ENCODE measurements at regions not wholly inside any gene's neighbourhood (a gene's known extent, or its start where the extent isn't known, plus 50 kb on each side); places are given as distances from the start of the nearest gene placed in this dataset.

- DNase-seq = no peak
These were observed 306.2 kb downstream of the MATN1 start for GRCh38 chr1:30417001-30417700.

GRCh38 chr1:30416221-30416820, 307.1 kb downstream of the MATN1 start:
- DNase-seq = no peak

- DNase-seq = no peak
These were observed 308.0 kb downstream of the MATN1 start for GRCh38 chr1:30415171-30415940.

DNA sequence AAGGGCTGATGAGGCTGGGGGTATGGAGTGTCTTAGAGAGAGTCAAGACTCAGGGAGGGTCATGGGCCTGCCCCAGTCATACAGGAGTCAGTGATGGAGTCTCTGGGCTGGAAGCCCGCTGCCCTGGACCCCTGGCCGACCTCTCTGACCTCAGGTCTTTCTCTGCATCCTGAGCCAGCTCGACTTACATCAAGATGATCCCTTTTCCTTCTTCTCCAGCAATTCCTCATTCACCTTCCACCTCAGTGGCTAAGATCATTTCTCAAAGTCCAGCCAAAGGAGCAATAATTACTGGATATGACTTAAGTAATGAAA, 308.6 kb downstream of the MATN1 start:
- DNase-seq = no peak

DNA sequence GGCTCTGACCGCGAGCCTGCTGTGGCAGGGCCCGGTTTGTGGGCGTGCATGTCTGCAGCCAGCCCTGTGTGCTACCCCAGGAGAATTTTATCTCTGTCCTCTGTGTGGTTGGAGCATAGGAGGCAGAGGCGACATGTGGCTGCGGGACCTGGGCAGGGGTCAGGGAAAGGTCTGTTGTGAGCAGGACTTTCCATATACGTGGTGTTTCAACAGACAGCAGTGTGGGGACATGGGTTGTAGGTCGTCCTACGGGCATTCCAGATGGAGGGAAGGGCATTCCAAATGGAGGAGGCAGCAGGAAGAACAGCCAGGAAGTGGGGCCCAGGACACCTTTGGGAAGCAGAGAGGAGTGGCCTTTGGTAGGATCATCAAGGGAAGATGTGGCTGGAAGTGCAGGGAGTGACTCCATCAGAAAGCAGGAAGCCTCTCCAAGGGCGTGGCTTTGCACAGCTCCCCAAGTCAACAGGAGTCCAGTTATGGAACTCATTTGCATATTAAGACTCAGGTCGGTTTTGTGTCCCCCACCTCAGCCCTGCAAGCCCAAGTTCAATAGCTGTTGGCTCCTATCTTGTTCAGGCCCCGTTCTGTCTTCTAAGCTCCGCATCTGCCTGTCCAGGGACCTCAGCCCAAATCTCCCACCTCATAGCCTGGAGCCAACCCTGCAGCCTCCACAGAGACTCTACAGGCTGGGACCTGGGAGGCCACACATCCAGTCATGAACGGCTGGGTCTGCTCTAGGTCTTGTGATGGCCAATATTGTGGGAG, 309.1 kb downstream of the MATN1 start:
- no peak for DNase-seq

GRCh38 chr1:30413606-30414005, 309.8 kb downstream of the MATN1 start:
- no peak for DNase-seq

- no peak for DNase-seq
These were observed 310.3 kb downstream of the MATN1 start for GRCh38 chr1:30413111-30413440.

GRCh38 chr1:30412241-30413110, 310.9 kb downstream of the MATN1 start:
- no peak for DNase-seq

DNA sequence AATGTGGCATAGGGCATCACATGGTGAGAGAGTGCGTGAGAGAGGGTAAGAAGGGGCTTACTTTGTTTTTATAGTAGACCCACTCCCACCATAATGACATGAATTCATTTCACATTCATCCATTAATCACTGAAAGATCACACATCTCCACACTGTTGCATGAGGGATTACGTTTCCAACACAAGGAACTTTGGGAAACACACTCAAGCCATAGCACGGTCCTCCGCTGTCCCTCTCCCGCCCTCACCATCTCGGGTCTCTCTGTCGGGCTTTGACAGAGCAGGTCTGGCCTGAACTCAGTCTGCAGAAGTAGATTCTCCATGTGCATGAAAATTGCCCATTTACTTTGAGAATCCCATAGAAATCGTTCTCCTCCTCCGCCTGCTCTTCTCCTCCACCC, 312.2 kb downstream of the MATN1 start:
- no peak for DNase-seq

GRCh38 chr1:30410153-30410851, 313.1 kb downstream of the MATN1 start:
- DNase-seq = no peak

- no peak for DNase-seq
These were observed 313.8 kb downstream of the MATN1 start for GRCh38 chr1:30409476-30410152.

GRCh38 chr1:30407865-30408580, 315.4 kb downstream of the MATN1 start:
- DNase-seq = no peak

- no peak for DNase-seq
These were observed 316.2 kb downstream of the MATN1 start for GRCh38 chr1:30406996-30407864.

DNA sequence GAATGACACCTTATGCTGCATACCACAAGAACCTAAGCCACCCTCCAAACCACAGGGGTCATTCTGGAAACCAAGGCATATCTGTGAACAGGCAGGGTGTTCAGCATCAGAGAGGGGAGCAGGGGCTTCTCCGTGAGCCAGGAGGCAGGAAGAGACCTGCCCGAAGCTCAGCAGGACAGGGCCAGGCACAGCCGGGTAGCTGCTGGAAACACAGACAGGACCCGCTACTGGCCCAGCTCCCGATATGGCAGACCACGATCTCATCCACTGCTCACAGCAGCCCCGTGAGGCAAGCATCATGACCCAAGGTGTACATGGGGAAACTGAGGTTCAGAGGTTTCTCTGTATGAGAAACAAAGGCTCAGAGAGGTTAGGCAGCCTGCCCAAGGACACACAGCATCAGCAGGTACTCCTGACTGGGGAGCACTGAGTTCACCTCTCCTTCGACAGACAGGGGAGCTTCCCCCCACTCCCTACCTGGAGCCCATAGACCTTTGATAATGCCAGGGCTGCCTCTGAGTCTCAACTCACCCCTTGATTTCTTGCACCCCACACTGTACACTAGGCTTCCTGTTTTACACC, 317.7 kb downstream of the MATN1 start:
- no peak for DNase-seq

- no peak for DNase-seq
These were observed 318.3 kb downstream of the MATN1 start for GRCh38 chr1:30405081-30405480.

DNA sequence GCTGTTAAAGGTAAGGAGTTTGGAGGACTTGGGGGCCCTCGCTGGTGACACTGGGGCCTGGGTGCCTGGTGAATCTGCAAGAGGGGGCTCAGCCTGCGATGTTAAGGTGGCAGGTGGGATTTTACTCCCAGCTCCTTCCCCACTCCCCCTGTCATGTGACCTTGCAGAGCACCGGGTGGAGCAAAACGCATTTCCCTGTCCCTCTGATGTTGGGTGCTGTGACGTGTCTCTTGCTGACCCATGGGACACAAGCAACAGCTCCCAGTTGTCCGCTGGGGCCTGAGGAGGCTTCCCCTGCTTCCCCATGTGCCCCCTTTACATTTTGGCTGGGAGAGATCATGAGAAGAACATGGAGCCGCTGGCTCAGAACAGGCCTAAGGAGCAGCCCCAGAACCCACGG, 319.0 kb downstream of the MATN1 start:
- no peak for DNase-seq

DNA sequence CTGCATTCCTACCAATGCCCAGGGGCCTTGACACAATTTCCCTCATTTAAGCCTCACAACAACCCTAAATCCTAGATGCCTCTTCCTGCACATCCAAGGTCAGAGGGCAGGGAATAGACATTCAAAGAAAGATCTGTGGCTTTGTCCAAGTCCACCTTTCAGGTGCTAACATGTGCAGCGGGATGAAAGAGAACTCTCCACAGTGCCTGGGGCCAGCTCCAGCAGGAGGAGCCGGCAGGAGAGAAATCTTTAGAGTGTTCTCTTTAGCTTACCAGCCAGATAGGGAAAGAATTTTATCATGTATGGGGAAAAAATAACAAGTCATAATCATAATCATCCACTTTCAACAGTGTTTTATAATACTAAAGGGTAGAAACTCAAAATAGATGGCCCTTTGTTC, 319.7 kb downstream of the MATN1 start:
- no peak for DNase-seq

DNA sequence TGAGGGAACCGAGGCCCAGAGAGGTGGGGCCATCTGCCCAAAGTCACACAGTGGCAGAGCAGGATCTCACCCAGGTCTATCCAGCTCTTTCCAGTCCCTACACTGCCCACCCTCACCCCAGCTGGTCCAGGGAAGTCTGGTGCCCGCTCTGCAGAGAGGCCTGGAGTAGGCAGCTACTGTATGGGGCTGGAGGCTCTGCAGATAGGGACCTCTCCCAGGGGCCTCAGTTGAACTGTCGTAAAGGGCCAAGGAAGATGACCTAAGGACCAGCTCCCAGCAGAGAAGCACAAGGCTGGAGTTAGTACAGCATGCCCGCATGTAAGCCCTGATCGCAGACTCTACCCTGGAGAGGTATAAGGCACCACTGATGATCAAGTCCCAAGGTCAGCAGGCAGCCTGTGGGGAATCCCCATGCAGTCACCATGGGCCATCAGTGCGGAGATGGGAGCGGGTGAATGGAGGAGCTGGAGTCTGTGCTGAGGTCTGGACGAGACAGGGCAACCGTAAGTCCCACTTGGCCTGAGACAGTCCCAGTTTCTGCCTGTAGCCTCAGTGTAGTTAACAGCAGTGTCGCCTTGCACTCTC, 320.2 kb downstream of the MATN1 start:
- DNase-seq = no peak

DNA sequence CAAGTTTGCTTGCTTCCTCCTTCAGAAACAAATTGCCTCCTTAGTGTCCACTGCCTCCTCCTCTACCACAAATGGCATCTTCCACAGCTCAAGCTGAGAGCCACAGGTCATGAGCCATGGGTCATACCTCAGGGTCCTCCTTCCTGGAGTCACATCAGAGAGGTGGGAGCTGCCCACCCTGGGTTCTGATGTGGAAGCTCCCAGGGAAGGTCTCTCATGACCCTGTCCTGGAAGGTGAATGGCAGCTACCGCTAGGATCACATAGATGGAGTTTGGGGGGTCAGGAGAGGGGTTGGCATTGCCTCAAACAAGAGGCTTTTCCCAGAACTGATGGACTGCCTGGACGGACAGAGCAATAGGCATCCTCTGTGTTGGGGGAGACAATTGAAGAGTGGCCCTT, 321.4 kb downstream of the MATN1 start:
- DNase-seq = no peak
